GM12878 (cell line): ENCODE measurements at regions not wholly inside any gene's neighbourhood (a gene's known extent, or its start where the extent isn't known, plus 50 kb on each side); places are given as distances from the start of the nearest gene placed in this dataset.

Experiments
- CTCF ChIP-seq, 3 experiments: IDR thresholded peaks in 2 of 3; conservative IDR thresholded peaks in 1 of 3; 2 replicates each; pipeline ENCODE4 v1.5.1; 2011; ENCODE audit warnings: low read depth in 3 of 3, low read length in 3 of 3, mild to moderate bottlenecking in 3 of 3, control low read depth in 2 of 3, moderate library complexity in 2 of 3, inconsistent platforms in 1 of 3, mixed read lengths in 1 of 3; ENCODE audit not compliant: control insufficient read depth in 2 of 3, insufficient read depth in 1 of 3; ENCODE audit errors: extremely low read depth in 1 of 3
- EZH2 ChIP-seq: IDR thresholded peaks from 2 replicates; pipeline ENCODE4 v1.6.1; 2012; ENCODE audit warnings: low read depth, mild to moderate bottlenecking, control low read depth, inconsistent platforms, low read length, borderline replicate concordance; ENCODE audit not compliant: control insufficient read depth

DNA sequence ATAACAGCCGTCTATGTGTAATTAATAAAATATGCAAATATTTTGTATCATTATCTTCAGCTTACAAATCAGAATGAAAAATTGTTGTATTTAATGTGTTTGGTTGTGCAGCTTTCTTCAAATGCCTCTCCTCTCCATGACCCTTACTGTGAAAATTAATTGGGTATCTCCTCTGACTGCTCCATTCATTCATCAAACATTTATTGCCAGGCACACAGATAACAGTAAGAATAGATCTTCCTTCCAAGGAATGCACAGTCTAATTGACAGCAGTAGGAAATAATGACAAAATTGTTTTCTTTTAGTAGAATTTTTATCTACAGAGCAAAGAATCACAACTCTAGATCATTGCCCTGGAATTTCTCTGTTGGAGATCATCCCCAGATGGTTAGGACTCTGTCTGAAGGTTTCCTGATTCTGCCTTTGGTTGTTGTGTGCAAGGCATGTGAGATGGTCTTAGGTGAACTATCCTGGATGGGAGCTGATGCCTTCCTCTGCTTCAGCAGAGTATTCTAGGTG is 395.0 kb upstream of the FAT1 start:
- TF ChIP-seq CTCF (IDR thresholded peaks at IDR 0.05 in 2 of 3, conservative IDR thresholded peaks at IDR 0.05 in 1 of 3; ENCODE audit: control insufficient read depth in 2 of 3, extremely low read depth in 1 of 3, insufficient read depth in 1 of 3, low read depth in 3 of 3, low read length in 3 of 3) (no peak), EZH2 (no peak)
